ENCODE measurements at regions not wholly inside any gene's neighbourhood (a gene's known extent, or its start where the extent isn't known, plus 50 kb on each side); places are given as distances from the start of the nearest gene placed in this dataset.

DNA sequence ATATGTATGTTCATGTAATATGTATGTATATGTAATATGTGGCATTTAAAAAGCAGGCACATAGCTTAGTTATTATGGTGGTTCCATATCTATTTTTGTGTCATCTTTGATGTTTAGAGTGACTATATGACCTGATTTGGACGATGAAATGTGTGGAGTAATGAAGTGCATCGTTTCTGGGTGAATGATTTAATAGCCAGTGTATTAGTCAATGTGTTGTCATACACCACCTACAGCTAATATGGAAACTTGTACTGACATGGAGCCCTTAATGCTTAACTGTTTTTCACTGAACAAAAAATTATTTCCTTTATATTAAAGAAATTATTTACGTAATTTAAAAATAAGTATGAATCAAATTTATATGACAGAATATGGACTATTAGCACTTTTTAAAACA is 292.3 kb upstream of the FSTL5 start:
- DNase-seq: no peak

DNA sequence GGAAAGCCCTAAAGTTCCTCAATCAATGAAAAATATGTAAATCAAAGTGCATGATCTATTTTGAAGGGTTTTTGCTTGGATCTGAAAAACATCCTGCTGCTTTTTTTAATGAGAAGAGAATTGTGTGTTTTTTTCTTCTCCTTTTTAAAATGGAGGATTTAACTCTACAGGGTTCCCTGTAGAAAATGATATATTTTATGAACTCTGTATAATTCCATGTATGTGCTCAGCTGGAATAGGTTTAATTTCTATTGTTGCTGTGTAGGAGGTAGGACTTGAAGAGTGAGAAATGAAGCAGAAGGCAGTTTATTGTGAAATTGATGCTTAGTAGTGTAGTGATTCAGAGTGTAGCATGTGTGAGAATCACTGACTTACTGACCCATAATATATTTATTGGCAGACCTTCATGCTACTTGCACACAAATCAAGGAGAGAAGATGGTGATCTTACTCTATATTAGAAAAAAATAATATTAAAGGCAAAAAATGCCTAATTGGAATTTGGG is 286.8 kb upstream of the FSTL5 start:
- no peak for DNase-seq

DNA sequence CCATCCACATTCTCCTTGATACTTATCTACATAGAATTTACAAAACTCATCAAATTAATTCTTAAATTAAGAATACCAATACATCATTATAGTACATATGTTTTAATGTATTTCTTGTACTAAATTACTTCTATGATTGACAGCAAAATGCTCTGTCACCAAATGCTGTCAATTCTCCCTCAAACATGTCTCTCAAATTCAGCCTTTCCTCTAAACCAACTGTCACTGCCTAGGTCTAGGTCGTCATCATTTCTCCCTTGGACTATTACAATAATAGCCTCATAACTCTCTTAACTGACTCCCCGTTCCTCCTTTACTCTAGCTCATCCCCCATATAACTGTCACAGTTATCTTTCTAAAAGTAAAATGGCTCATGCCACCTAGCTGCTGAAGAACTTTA is 279.7 kb upstream of the FSTL5 start:
- DNase-seq: no peak

DNA sequence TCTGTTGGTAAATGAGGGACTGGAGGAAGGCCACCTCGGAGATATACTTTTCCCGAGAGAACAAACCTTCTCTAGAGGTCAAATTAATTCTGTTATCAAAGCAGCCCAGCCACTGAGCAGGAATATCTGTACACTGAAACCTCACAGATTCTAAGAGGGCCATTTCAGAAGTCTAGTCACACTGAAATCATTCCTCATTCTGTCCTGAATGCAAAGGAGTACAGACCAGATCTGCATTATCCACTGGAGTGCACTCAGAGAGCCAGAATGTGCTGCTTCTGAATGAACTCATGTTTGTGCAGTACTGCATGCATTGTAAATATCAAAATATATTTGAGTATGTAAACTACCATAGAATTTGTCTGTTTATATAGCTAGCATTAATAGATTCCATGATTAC is 278.3 kb upstream of the FSTL5 start:
- DNase-seq: no peak

DNA sequence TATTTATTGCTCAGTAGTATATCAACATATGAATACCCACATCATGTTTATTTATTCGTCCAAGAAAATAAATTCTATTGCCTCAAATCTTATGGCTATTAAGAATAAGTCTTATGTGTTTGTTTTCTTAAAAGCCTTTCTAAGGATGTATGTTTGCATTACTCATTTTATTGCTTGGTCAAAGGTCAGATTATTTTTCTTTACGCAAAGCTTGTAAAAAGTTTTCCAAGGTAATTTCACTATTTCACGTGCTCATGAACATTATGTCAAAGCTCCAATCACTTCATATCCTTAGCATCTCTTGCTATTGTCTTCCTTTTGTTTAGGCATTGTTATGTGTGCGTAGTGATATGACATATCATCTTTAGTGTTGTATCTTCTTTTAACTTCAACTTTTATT is 258.5 kb upstream of the FSTL5 start:
- no peak for DNase-seq

DNA sequence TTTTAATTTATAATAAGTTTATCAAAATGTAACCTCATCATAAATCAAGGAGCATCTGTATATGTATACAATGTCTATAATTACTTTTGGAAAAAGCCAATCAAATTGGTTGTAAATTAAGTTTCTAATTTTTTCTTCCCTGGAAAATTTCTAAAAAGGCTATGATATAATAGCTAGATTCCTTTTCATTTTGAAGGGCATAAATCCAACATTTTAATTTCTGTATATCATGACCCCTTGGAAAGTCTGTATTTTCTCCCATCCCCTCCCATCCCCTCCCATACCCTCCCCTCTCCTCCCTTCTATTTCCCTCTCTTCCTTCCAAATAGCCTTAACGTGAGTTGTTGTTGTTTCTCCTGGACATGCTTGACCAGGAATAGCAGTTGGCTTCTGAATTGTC is 247.1 kb upstream of the FSTL5 start:
- no peak for DNase-seq

DNA sequence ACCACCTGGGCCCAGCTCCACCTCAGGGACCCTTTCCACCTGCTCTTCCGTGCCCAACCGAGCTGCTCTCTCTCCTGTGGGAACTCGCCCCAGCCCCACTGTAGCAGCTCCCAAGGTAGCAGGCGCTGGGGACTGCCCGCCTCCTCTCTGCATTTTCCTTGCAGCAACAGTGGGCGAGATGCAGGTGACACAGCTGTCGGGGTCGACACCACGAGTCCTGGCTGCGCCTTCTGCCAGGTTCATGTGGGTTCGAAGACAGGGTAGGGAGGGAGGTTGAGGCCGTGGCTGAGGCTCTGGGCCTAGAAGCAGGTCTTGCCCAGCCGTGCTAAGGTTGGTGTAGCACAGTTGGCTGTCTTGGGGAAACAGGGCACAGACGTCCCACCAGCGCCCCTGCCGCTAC is 245.2 kb upstream of the FSTL5 start:
- no peak for DNase-seq

DNA sequence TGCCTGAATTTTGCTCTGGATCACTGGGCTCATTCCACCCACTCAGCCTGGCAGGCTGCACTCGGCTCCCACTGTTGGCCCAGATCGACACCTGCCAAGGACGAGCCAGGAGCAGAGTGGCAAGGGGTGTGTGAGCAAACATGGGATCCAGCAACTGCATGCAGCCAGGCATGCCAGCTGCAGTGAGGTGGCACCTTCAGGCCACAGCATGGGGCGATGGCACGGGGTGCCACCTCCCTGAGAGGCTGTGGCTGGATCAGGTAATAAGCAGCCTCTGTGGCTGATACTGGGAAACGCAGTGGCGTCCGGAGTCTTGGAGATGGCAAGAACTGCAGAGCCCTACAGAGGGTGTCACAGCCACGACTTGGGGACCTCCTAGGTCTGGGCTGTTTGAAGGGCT is 244.5 kb upstream of the FSTL5 start:
- DNase-seq: no peak

DNA sequence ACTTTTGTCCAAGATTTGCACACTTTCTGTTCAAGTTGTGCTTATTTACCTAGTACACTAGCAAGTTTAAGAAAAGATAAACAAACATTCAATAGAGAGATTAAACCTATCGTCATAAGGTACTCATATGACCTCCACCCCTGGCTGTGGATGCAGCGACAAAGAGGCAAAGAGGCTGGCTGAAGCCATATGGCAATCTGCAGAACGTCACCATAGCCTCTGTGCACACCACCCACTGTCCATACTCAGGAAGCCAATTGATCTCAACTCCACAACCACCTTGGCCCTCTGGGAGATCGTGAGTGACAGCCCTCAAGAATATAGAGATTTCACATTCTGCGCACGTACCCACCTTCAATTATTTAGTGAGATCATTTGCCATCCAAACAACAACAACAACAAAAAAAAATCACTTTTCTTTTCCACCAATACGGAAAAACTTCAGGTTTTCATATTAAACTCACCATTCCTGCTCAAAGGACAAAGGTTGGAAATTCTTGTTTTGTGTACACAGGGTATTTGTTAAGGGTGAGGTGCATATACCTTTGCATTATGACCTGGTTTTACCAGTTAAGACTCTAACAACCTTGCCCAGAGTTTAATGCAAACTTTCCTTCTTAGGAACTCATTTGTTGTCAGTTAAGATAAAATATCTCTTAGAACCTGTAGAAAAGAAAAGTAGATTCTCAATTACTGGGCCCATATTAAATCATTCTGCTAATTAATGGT is 243.0 kb upstream of the FSTL5 start:
- DNase-seq: no peak

DNA sequence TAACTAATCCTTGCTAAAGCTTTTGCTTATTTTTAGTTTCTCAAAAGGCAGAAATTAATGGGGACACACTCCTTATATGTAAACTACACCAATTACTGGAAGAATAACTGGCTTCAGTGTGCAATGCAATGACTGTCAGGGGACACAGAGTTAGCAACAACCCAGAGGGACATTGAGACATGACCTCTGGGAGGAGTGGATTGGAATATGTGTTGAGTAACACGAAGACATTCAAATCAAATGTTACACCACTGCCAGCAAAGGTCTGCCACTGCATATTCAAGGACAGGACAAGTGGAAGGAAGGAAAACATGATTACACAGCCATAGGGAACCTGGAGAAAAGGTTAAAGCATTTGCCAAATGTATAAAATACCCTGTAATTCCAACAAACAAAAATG is 240.1 kb upstream of the FSTL5 start:
- DNase-seq: no peak

DNA sequence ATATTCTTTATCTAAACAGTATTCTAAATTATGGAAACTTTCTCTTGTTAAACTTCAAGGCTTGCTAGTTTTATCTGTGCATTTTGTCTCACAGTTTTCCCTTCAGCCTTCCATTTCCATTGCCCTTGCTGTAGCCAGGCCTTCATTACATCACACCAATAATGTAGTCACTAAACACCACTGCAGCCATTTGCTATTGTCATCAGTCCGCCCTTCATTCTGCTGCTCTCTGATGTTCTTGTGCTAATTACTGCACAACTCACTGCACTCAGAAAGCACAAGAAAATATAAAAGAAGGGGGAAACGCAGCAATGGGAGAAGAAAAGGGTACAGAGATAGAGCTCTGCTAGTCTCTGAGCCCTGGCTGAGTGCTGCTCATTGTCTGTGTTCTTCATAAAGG is 239.6 kb upstream of the FSTL5 start:
- no peak for DNase-seq

DNA sequence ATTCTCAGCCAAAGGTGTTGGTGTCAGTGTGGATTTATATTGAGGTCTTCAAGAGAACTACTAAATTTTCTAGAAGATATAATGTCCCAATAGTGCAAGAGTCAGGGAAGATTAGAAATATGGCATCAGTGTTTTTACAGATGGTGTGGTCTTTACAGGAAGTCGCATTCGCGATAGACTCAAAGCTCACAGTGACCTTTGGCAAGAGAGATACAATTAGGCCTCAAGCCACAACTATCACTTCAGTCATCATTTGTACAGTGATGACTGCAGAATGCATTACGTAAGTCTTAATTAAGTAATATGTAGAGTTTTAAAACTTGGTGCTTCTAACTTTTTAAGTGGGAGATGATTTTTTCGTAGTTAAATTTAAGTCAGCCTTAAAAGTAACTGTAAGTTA is 237.2 kb upstream of the FSTL5 start:
- no peak for DNase-seq

DNA sequence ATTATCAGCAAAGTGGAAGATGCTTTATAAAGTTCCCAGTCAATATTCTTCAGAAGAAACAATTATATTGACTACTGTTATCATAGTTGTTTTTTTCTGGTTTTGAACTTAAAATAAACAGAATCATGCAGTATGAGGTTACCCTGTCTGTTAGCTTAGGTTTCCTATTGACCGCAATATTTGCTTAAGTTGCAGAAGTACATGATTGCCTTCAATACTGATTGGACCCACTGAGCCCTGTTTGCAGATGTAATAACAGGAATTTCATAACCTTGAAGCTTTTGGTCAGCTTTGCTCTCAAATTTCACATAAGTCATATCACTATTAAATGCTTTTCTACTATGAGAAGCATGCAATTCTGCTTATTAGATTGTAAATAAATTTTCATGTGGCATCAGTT is 229.1 kb upstream of the FSTL5 start:
- DNase-seq: no peak

DNA sequence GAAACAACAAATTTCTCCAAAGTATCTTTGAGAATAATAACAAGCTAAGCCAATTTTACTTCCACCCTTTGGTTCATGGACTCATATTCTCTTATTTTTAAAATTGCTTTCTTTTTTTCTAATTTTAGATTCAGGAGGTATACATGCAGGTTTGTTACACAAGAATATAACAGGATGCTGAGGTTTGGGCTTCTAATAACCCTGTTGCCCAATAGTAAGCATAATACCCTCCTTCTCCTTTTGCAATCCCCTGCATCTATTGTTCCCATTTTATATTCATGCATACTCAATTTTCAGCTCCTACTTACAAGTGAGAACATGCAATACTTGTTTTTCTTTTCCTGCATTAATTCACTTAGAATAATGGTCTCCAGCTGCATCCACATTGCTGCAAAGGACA is 202.3 kb upstream of the FSTL5 start:
- DNase-seq: no peak

DNA sequence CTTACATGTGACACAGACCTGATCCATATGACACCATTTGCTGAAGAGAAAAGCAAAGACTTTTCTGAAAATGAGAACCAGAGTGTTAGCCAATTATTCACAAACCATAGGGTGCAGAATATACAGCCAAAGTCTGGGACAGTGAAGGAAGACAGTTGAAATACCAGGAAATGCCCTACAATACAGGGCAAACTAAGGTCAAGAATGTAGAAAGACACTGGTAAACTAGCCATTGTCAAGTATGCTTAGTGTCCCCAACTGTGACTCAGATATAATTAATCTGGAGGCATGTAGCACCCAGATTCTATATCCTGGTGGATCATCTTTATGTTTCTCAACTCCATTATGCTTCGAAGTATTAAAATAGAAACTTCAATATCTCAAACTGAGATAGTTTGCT is 200.9 kb upstream of the FSTL5 start:
- no peak for DNase-seq

DNA sequence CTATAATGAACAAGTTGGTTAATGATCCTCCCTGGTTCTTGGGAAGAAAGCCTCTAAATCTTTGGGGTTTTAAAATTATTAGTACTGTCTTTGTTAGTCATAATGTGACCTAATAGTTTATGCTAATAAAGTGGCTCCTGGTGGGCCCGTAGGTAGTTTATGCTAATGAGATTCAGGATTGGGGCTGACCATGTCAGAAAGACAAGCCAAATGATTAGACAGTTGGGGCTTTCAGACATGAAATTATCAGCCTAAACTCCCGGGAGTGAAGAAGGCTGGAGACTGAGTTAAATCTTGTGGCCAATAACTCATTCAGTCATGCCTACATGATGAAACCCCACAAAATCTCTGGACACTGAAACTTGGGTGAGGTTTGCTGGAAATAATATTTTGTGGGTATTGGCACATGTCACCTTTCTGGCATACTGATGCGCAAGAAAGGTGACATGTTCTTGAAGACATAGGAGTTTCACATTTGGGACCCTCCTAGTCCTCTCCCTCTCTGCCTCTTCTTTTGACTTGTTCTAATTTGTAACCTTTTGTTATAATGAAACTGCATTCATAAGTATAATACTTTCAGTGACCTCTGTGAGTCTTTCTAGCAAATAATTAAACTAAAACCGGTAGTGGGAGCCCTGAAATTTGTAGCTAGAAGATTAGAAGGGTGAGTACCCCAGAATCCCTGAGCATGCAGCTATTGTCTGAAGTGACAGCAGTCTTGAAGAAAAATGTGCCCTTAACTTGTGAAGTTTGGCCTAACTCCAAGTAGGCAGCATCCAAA is 196.8 kb upstream of the FSTL5 start:
- DNase-seq: no peak

DNA sequence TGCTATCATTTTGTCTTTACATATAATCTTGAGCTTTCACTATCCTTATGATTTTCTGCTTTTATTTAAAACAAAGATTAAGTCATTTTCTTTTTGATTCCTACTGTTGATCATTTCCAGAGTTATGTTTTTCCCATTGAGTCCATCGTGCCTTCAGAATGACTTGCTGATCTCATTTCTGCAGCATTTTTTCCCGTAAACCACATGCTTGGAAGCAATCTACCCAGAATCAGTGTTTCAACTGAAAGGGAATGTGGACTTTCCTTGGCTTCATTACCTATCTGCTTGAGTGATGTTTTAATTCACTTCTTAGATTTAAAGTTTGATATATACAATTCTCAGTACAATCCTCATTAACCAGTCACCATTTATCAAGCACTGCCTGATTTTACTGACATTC is 192.4 kb upstream of the FSTL5 start:
- no peak for DNase-seq

DNA sequence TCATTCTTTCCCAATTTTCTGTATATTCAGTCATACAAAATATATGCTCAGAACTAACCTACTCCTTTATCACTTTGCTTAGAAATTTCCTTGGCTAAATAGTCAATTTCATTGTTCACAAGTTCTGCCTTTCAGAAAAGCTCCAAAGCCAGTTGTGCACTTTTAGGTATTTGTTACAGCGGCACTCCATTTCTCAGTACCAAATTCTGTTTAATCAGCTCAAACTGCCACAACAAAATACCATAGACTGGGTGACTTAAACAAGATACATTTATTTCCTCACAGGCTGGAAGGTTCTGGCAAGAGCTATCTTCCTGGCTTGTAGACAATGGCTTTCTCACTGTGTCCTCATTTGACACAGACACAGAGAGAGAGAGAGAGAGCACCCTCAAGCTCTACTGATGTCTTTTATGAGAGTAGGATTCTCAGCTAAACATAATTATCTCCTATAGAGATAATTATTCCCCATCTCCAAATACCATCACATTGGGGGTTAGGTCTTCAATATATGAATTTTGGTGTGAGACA is 188.8 kb upstream of the FSTL5 start:
- no peak for DNase-seq

DNA sequence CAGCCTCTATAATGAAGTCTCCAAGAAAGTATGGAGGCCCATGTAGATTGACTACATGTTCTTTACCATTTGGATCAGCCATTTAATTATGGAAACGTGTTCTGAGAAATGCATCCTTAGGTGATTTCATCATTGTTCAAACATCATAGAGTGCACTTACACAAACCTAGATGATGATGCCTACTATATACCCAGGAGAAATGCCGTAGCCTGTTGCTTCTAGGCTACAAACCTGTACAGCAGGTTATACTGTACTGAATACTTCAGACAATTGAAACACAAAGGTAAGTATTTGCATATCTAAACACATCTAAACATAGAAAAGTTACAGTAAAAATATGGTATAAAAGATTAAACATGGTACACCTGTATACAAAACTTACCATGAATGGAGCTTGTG is 186.5 kb upstream of the FSTL5 start:
- DNase-seq: no peak

DNA sequence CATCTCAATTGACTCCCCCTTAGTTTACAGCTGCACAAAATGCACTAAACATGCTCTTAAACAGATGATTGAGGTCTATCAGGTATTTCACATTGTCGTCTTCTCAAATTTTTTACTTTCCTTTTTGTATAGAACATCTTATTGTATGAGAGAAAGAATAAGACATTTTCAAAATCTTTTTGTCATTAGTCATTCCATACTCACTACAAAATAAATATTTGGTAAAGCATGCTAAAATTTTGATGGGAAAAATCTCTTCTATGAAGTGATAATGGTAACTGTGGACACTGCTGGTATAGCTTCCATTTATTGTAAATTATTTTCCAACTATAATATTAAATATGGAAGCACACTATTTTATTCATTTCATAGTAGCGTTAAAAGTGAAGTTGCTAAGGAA is 185.6 kb upstream of the FSTL5 start:
- DNase-seq: no peak

DNA sequence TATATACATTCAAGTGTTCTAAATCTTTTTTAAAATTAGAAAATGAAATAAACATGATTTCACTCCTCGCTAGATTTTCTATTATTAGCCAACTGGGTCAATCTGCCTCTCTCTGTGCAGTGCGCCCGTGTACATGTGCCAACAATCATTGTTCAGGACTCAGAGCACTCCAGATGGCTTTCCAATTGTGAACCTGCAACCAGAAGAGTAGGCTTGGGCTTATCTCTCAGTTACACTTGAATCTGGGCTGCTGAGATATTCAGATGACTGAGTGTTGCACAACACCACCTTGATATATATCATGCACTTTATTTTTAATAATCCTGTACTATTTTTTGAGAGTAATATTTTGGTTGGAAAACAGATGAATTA is 184.0 kb upstream of the FSTL5 start:
- DNase-seq: no peak

DNA sequence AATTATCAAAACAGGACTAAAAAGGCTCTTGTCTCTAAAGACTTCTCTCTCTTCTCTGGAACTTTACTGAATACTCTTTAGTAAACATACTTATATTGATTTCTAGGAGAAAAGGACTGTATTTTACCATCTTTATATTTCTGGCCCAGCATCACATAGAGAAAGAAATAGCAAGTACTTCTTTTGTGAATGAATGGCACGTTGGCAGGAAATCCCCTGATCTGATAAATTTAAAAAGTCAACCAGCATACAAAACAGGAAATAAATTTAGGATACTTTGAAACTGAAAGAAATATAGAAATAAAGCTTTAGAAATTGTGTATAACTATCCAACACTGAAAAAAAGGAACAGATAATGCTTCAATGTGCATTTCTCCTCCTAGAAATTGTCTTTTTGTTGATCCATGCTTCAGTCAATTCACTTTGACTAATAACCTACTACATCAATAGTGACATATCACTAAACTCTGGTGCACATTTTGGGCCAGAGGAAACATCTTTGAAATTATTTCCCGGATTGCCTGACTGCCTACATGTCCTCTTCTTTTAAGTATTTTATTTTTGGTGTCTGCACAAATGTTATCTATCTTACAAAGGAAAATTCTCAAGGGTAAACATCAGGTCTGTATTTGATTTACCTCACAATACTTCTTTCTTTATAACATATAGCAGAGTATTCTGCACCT is 183.5 kb upstream of the FSTL5 start:
- no peak for DNase-seq

DNA sequence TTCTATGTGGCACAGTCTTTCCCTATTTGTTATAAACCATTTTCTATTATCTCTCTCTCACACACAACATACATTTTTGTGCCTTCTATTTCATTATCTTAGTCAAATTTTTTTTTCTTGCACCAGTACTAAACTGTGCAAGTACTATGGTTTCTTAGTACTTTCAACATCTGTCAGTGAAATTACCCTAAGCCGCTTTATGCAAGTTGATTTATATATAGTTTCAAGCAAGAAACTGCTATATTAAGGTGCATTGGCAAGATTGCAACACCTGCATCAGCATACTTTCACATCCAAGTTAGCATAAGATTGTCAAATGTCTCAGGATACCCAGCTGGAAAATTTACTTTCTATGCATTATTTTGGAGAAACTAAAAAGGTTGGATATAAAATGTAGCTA is 180.2 kb upstream of the FSTL5 start:
- no peak for DNase-seq

DNA sequence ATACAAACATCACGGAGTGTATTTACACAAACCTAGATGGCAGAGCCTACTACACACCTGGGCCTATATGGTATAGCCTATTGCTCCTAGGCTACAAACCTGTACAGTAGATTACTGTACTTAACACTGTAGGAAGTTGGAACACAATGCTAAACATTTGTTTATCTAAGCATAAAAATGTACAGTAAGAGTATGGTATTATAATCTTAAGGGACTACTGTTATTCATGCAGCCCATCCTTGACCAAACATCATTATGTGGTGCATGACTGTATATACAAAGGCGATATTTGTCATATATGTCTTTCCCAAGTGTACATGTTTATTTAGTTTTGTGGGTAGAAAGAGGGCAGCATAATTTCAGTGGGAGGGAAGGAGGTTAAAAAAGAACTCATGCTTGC is 177.7 kb upstream of the FSTL5 start:
- no peak for DNase-seq
